ENCODE measurements at regions not wholly inside any gene's neighbourhood (a gene's known extent, or its start where the extent isn't known, plus 50 kb on each side); places are given as distances from the start of the nearest gene placed in this dataset.

DNA sequence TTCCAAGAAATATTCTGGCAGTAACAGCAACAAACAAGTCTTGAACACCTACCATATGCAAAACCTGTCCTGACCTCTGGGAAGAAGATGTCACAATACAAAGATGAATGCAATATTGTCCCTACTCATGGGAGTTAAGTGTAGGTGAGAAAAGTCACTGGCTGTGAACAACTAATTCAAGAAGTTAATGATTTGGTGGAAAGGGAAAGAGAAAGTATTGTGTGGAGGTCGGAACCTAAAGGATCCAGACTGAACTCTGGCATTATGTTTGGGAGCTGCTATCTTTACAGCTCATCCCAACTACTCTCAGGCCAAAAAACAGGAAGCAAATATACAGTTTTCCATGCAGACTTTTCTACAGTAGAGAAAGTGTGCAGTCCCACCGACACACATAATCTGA is 285.3 kb upstream of the PRDM1 start:
- TF ChIP-seq, protein P1, sequence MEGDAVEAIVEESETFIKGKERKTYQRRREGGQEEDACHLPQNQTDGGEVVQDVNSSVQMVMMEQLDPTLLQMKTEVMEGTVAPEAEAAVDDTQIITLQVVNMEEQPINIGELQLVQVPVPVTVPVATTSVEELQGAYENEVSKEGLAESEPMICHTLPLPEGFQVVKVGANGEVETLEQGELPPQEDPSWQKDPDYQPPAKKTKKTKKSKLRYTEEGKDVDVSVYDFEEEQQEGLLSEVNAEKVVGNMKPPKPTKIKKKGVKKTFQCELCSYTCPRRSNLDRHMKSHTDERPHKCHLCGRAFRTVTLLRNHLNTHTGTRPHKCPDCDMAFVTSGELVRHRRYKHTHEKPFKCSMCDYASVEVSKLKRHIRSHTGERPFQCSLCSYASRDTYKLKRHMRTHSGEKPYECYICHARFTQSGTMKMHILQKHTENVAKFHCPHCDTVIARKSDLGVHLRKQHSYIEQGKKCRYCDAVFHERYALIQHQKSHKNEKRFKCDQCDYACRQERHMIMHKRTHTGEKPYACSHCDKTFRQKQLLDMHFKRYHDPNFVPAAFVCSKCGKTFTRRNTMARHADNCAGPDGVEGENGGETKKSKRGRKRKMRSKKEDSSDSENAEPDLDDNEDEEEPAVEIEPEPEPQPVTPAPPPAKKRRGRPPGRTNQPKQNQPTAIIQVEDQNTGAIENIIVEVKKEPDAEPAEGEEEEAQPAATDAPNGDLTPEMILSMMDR (IDR thresholded peaks at IDR 0.05; ENCODE audit: low read depth, low read length), result no peak
- TF ChIP-seq POLR2A (IDR thresholded peaks at IDR 0.05; ENCODE audit: extremely low read depth, insufficient read length), result no peak
